PC-3 (cell line): ENCODE measurements at regions not wholly inside any gene's neighbourhood (a gene's known extent, or its start where the extent isn't known, plus 50 kb on each side); places are given as distances from the start of the nearest gene placed in this dataset.
"Not testable (repeated sequence)": the region's sequence is repeated elsewhere in the genome, so short reads cannot be mapped to it uniquely, and the experiment has no call there.

Source experiments
- CTCF ChIP-seq: fragments of 300-600 bp; sonication (generic); conservative IDR thresholded peaks from 2 replicates; pipeline ENCODE4 v1.5.1; 2017; ENCODE audit warnings: antibody characterized with exemption, low read depth, mild to moderate bottlenecking, low read length
- EZH2 ChIP-seq: fragments of 300-600 bp; sonication (generic); IDR thresholded peaks from one replicate; pipeline ENCODE4 v1.6.1; 2017; ENCODE audit warnings: antibody characterized with exemption, mild to moderate bottlenecking, low read length; ENCODE audit not compliant: unreplicated experiment

GRCh38 chr11:134720691-134721070 lies 308.6 kb upstream of the B3GAT1 start:
- not testable (repeated sequence) for TF ChIP-seq CTCF, EZH2
